SU-DHL-6 (cell line): ENCODE measurements at regions not wholly inside any gene's neighbourhood (a gene's known extent, or its start where the extent isn't known, plus 50 kb on each side); places are given as distances from the start of the nearest gene placed in this dataset.

Experiments
- H2AFZ ChIP-seq: fragments of 200-600 bp; sonication (generic); 2 replicates; pipeline ENCODE4 v1.6.1; 2014; ENCODE audit warnings: low read depth, mild to moderate bottlenecking, moderate library complexity, mixed read lengths, antibody characterized with exemption, low read length; ENCODE audit not compliant: severe bottlenecking
- H3F3A ChIP-seq: fragments of 200-600 bp; shearing (Covaris generic); 2 replicates; pipeline ENCODE4 v1.6.0; 2016; ENCODE audit warnings: antibody characterized with exemption, mild to moderate bottlenecking; ENCODE audit not compliant: insufficient read depth
- H3K27ac ChIP-seq: fragments of 200-600 bp; sonication (generic); 2 replicates; pipeline ENCODE4 v1.5.1; 2016; ENCODE audit warnings: low read depth, mild to moderate bottlenecking, low read length, moderate library complexity, mixed read lengths
- H3K27me3 ChIP-seq: fragments of 200-600 bp; sonication (generic), shearing (Covaris generic); 2 replicates; pipeline ENCODE4 v1.6.0; 2014; ENCODE audit warnings: mild to moderate bottlenecking, low read length
- H3K36me3 ChIP-seq: fragments of 200-600 bp; sonication (generic); 2 replicates; pipeline ENCODE4 v1.6.1; 2014; ENCODE audit warnings: mild to moderate bottlenecking, low read length, mixed read lengths
- H3K4me2 ChIP-seq: fragments of 300-600, 200-600 bp; shearing (Covaris generic), sonication (generic); 2 replicates; pipeline ENCODE4 v1.6.0; 2014; ENCODE audit warnings: low read length, low read depth, mild to moderate bottlenecking; ENCODE audit not compliant: poor library complexity, severe bottlenecking
- H3K4me3 ChIP-seq: fragments of 200-600 bp; sonication (generic); 2 replicates; pipeline ENCODE4 v1.5.1; 2014; ENCODE audit warnings: antibody characterized with exemption, low read length, mild to moderate bottlenecking, mixed read lengths; ENCODE audit not compliant: insufficient read depth, poor library complexity, severe bottlenecking
- H3K79me2 ChIP-seq: fragments of 200-600 bp; sonication (generic); 2 replicates; pipeline ENCODE4 v1.6.1; 2014; ENCODE audit warnings: mild to moderate bottlenecking, low read length, moderate library complexity; ENCODE audit not compliant: insufficient read depth
- H3K9ac ChIP-seq: fragments of 200-600 bp; sonication (generic); 2 replicates; pipeline ENCODE4 v1.7.0; 2014; ENCODE audit warnings: mild to moderate bottlenecking, low read length
- H3K9me2 ChIP-seq: fragments of 200-600 bp; sonication (generic); replicated peaks from 2 replicates; pipeline ENCODE4 v1.6.1; 2014; ENCODE audit warnings: low read length; ENCODE audit not compliant: insufficient read depth
- H3K9me3 ChIP-seq: fragments of 200-600 bp; sonication (generic); 2 replicates; pipeline ENCODE4 v1.6.1; 2014; ENCODE audit warnings: low read length, mixed read lengths; ENCODE audit not compliant: insufficient read depth
- H4K20me1 ChIP-seq: fragments of 200-600 bp; sonication (generic); 2 replicates; pipeline ENCODE4 v1.6.1; 2014; ENCODE audit warnings: low read depth, mild to moderate bottlenecking, antibody characterized with exemption, low read length, moderate library complexity, mixed read lengths
- CTCF ChIP-seq: fragments of 200-600 bp; sonication (generic); IDR thresholded peaks from one replicate; pipeline ENCODE4 v1.5.1; 2017; ENCODE audit warnings: antibody characterized with exemption, mild to moderate bottlenecking, low read length, moderate library complexity; ENCODE audit not compliant: insufficient read depth, poor library complexity, severe bottlenecking
- EZH2phosphoT487 ChIP-seq: fragments of 200-600 bp; sonication (generic), shearing (Covaris generic); conservative IDR thresholded peaks from 2 replicates; pipeline ENCODE4 v1.6.1; 2018; ENCODE audit warnings: mild to moderate bottlenecking, antibody characterized with exemption, low read length, moderate library complexity, mixed read lengths

- peaks cover 6% of the 10 kb centered on the region; the same call in 1 of the 2 replicates for H3K9me3 ChIP-seq
- H3K4me3 ChIP-seq: no peak overlapping the region
- no peak overlapping the region for H3K4me2 ChIP-seq
- no peak overlapping the region for H2AFZ ChIP-seq
- no peaks in the 10 kb centered on the region for H3K9me2 ChIP-seq
- H3K79me2 ChIP-seq: no peaks in the 10 kb centered on the region
- H3K9ac ChIP-seq: no peak overlapping the region
- H4K20me1 ChIP-seq: no peaks in the 10 kb centered on the region
- no peak overlapping the region for H3K27ac ChIP-seq
- no peak for TF ChIP-seq CTCF
- no peak for TF ChIP-seq EZH2phosphoT487
- H3K36me3 ChIP-seq: no peaks in the 10 kb centered on the region
- H3F3A ChIP-seq: no peaks in the 10 kb centered on the region
- no peaks in the 10 kb centered on the region for H3K27me3 ChIP-seq
Measured at GRCh38 chr2:39519886-39520285, 82.8 kb upstream of the MAP4K3 start.

GRCh38 chr2:39521876-39522517 lies 84.9 kb upstream of the MAP4K3 start:
- no peak overlapping the region for H2AFZ ChIP-seq
- H3F3A ChIP-seq: no peaks in the 10 kb centered on the region
- H3K9me2 ChIP-seq: no peaks in the 10 kb centered on the region
- H4K20me1 ChIP-seq: no peaks in the 10 kb centered on the region
- TF ChIP-seq CTCF (no peak), EZH2phosphoT487 (no peak)
- no peaks in the 10 kb centered on the region for H3K27me3 ChIP-seq
- no peaks in the 10 kb centered on the region for H3K79me2 ChIP-seq
- no peak overlapping the region for H3K9ac ChIP-seq
- no peak overlapping the region for H3K4me2 ChIP-seq
- H3K27ac ChIP-seq: no peak overlapping the region
- peaks cover 6% of the 10 kb centered on the region; the same call in 1 of the 2 replicates for H3K9me3 ChIP-seq
- H3K36me3 ChIP-seq: no peaks in the 10 kb centered on the region
- H3K4me3 ChIP-seq: no peak overlapping the region

DNA sequence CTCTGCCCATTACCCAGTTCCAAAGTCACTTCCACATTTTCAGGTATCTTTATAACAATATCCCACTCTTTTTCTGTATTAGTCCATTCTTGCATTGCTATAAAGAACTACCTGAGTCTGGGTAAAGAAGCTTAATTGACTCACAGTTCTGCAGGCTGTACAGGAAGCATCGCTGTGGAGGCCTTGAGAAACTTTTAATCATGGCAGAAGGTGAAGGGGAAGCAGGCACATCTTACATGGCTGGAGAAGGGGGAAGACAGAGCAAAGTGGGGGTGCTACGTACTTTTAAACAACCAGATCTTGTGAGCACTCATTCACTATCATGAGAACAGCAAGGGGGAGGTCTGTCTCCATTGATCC lies 85.4 kb upstream of the MAP4K3 start:
- Histone ChIP-seq H3K79me2 (no peaks in the 10 kb centered on the region), H3K9me2 (no peaks in the 10 kb centered on the region), H3K4me2 (no peak overlapping the region), H3K9me3 (peaks cover 6% of the 10 kb centered on the region; the same call in 1 of the 2 replicates), H3F3A (no peaks in the 10 kb centered on the region), H3K36me3 (no peaks in the 10 kb centered on the region), H3K27ac (no peak overlapping the region), H4K20me1 (no peaks in the 10 kb centered on the region), H3K27me3 (no peaks in the 10 kb centered on the region), H2AFZ (no peak overlapping the region), H3K9ac (no peak overlapping the region), H3K4me3 (no peak overlapping the region)
- TF ChIP-seq EZH2phosphoT487: no peak
- TF ChIP-seq CTCF: no peak
